HG03025 (cell line): ENCODE measurements at regions not wholly inside any gene's neighbourhood (a gene's known extent, or its start where the extent isn't known, plus 50 kb on each side); places are given as distances from the start of the nearest gene placed in this dataset.
A peak's percentile ranks its signal among the peaks of the same experiment; 100 is the strongest.
"Not testable (repeated sequence)": the region's sequence is repeated elsewhere in the genome, so short reads cannot be mapped to it uniquely, and the experiment has no call there.

ENCODE experiments used
- ATAC-seq: cut with Tn5 transposase; IDR thresholded peaks from one replicate; pipeline ENCODE4 v1.9.1; 2021; ENCODE audit warnings: mild to moderate bottlenecking, moderate library complexity; ENCODE audit not compliant: unreplicated experiment, low FRiP score

- ATAC-seq, result peak; percentile 76
Observed at GRCh38 chr3:138890555-138891187, 55.9 kb upstream of the PIK3CB start.

GRCh38 chr3:138889792-138890191 is 55.1 kb upstream of the PIK3CB start:
- ATAC-seq, result no peak

DNA sequence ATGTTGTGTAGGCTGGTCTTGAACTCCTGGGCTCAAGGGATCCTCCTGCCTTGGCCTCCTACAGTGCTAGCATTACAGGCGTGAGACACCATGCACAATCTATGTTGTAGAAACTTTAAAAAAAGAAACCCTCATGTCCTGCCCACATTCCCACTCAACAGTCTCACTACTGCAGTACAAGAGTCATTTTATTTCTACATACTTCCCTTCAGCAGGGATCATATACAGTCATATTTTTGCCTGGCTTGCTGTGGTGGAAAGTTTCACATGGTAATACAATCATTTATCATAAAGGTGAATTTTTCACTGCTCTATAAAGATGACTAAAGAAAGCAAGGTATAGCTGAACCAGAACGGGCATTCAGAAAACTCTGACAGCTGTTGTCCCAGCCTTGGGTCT is 53.8 kb upstream of the PIK3CB start:
- no peak for ATAC-seq

DNA sequence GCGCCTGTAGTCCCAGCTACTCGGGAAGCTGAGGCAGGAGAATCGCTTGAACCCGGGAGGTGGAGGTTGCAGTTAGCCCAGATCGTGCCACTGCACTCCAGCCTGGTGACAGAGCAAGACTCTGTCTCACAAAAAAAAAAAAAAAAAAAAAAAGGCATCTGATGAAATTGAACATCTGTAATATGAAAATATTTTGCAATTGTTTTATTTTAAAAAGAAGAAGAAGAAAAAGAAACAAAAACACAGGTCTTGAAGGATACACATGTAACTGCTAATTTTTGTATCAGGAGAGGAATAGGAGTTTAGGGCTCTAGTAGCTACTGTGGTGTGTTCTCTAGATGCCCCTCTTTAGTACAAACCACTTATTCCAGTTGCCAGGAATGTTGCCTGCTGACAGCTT is 51.4 kb upstream of the PIK3CB start:
- not testable (repeated sequence) for ATAC-seq
